ENCODE measurements at regions not wholly inside any gene's neighbourhood (a gene's known extent, or its start where the extent isn't known, plus 50 kb on each side); places are given as distances from the start of the nearest gene placed in this dataset.

DNA sequence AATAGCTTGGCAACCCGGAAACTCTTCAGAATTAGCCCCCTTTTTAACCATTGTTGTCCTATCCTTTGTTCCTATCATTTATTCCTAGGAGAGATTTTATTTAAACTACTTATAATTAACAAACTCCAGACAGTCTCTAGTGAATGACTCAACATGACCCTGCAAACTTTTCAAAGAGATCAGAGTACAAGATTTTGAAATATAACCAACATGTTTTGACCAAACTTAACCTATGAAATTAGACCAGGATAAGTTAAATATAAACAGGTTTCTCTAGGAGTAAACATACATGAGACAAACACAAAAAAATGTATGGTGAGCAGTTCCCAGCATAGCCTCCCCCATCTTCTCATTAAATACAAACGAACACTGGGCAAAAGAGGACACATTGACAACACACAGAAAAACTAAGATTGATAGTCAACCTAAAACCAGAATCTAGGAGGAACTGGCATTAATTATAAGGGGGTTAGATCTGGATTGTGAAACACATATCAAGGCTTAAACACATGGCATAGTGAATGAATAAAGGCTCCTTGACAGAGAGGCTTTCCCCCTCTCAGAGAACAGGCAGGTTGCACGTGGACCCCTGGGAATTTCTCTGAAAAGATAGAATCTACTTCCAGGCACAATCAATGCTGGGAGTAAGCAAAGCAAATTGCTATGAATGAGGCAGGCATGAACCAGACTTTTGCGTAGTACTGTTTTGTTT lies 284.1 kb downstream of the IRS1 start:
- Histone ChIP-seq H3K4me3 (replicated peaks; ENCODE audit: insufficient read depth, low read length) (no peak overlapping the region), H3K27me3 (ENCODE audit: insufficient read depth, poor library complexity, severe bottlenecking) (no peaks in the 10 kb centered on the region), H3K27ac (replicated peaks) (no peak overlapping the region)
- no peak for DNase-seq (ENCODE audit: low read depth in 1 of 2, low spot score in 1 of 2)
- TF ChIP-seq POLR2AphosphoS5 (IDR thresholded peaks at IDR 0.05; ENCODE audit: low read depth) (no peak), CTCF (IDR thresholded peaks at IDR 0.05; ENCODE audit: insufficient read depth, low read length) (no peak), GABPA (IDR thresholded peaks at IDR 0.05; ENCODE audit: low read depth) (no peak), SPI1 (IDR thresholded peaks at IDR 0.05; ENCODE audit: borderline replicate concordance, low read depth) (no peak)
- TF ChIP-seq, protein P1, sequence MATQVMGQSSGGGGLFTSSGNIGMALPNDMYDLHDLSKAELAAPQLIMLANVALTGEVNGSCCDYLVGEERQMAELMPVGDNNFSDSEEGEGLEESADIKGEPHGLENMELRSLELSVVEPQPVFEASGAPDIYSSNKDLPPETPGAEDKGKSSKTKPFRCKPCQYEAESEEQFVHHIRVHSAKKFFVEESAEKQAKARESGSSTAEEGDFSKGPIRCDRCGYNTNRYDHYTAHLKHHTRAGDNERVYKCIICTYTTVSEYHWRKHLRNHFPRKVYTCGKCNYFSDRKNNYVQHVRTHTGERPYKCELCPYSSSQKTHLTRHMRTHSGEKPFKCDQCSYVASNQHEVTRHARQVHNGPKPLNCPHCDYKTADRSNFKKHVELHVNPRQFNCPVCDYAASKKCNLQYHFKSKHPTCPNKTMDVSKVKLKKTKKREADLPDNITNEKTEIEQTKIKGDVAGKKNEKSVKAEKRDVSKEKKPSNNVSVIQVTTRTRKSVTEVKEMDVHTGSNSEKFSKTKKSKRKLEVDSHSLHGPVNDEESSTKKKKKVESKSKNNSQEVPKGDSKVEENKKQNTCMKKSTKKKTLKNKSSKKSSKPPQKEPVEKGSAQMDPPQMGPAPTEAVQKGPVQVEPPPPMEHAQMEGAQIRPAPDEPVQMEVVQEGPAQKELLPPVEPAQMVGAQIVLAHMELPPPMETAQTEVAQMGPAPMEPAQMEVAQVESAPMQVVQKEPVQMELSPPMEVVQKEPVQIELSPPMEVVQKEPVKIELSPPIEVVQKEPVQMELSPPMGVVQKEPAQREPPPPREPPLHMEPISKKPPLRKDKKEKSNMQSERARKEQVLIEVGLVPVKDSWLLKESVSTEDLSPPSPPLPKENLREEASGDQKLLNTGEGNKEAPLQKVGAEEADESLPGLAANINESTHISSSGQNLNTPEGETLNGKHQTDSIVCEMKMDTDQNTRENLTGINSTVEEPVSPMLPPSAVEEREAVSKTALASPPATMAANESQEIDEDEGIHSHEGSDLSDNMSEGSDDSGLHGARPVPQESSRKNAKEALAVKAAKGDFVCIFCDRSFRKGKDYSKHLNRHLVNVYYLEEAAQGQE (IDR thresholded peaks at IDR 0.05; ENCODE audit: insufficient replicate concordance, low read depth) = no peak

- TF ChIP-seq, protein P1 (IDR thresholded peaks at IDR 0.05; ENCODE audit: insufficient replicate concordance, low read depth) = no peak
- TF ChIP-seq POLR2AphosphoS5 (IDR thresholded peaks at IDR 0.05; ENCODE audit: low read depth) = no peak
- no peak for TF ChIP-seq SPI1 (IDR thresholded peaks at IDR 0.05; ENCODE audit: borderline replicate concordance, low read depth)
- TF ChIP-seq CTCF (IDR thresholded peaks at IDR 0.05; ENCODE audit: insufficient read depth, low read length) = no peak
- no peak for TF ChIP-seq GABPA (IDR thresholded peaks at IDR 0.05; ENCODE audit: low read depth)
- DNase-seq (ENCODE audit: low read depth in 1 of 2, low spot score in 1 of 2) = no peak
- Histone ChIP-seq H3K27ac (replicated peaks) (no peak overlapping the region), H3K4me3 (replicated peaks; ENCODE audit: insufficient read depth, low read length) (no peak overlapping the region), H3K27me3 (ENCODE audit: insufficient read depth, poor library complexity, severe bottlenecking) (no peaks in the 10 kb centered on the region)
Observed at GRCh38 chr2:226514895-226515294, 284.7 kb downstream of the IRS1 start.

- H3K27ac ChIP-seq (replicated peaks) = no peak overlapping the region
- DNase-seq (ENCODE audit: low read depth in 1 of 2, low spot score in 1 of 2) = no peak
- no peak overlapping the region for H3K4me3 ChIP-seq (replicated peaks; ENCODE audit: insufficient read depth, low read length)
- H3K27me3 ChIP-seq (ENCODE audit: insufficient read depth, poor library complexity, severe bottlenecking) = no peaks in the 10 kb centered on the region
- TF ChIP-seq, protein P1 (IDR thresholded peaks at IDR 0.05; ENCODE audit: insufficient replicate concordance, low read depth) = no peak
- TF ChIP-seq CTCF (IDR thresholded peaks at IDR 0.05; ENCODE audit: insufficient read depth, low read length) (no peak), POLR2AphosphoS5 (IDR thresholded peaks at IDR 0.05; ENCODE audit: low read depth) (no peak), SPI1 (IDR thresholded peaks at IDR 0.05; ENCODE audit: borderline replicate concordance, low read depth) (no peak), GABPA (IDR thresholded peaks at IDR 0.05; ENCODE audit: low read depth) (no peak)
Observed at GRCh38 chr2:226511311-226511710, 288.3 kb downstream of the IRS1 start.
